Lower leg skin (tissue), 4 donors: ENCODE measurements at regions not wholly inside any gene's neighbourhood (a gene's known extent, or its start where the extent isn't known, plus 50 kb on each side); places are given as distances from the start of the nearest gene placed in this dataset.
A peak's percentile ranks its signal among the peaks of the same experiment; 100 is the strongest.

Source experiments
- DNase-seq, 2 donors: peaks; one replicate each; pipeline ENCODE4 v3.0.0-alpha.2; 2019; ENCODE audit warnings: low spot score in 2 of 2
- H3K4me3 ChIP-seq: fragments of 200-600 bp; sonication (generic); 2 replicates; pipeline ENCODE4 v1.5.1; 2017; ENCODE audit warnings: mild to moderate bottlenecking, low read depth; ENCODE audit not compliant: poor library complexity, severe bottlenecking
- CTCF ChIP-seq, 3 donors: fragments of 450-650 bp; IDR thresholded peaks; one replicate each; pipeline ENCODE4 v1.5.1; 2016; ENCODE audit warnings: antibody characterized with exemption in 3 of 3, mild to moderate bottlenecking in 3 of 3, moderate library complexity in 2 of 3
- POLR2A ChIP-seq, 2 donors: fragments of 450-650 bp; IDR thresholded peaks; one replicate each; pipeline ENCODE4 v1.6.1; 2016 to 2017; ENCODE audit warnings: antibody characterized with exemption in 2 of 2, mild to moderate bottlenecking in 1 of 2, moderate library complexity in 1 of 2
- WGBS, 2 donors: methylation state at CpG; one replicate each; pipeline ENCODE4 v1.1.5; 2018; 5-methylcytosine and 5-hydroxymethylcytosine counted together
- intact Hi-C: fragments of 100-400 bp; cut with DNase I; formaldehyde crosslinking; loops from one replicate; pipeline ENCODE4 v1.15.0; 2023; ENCODE audit warnings: low total_unique reads

- WGBS, 2 donors: 76 to 92% methylated on average over 1 of the region's 1 CpG
- intact Hi-C loops: no loop called here
- no peak for TF ChIP-seq POLR2A (IDR thresholded peaks at IDR 0.05)
- TF ChIP-seq CTCF (IDR thresholded peaks at IDR 0.05): no peak
Measured at GRCh38 chr15:79678032-79678701, 218.6 kb downstream of the MTHFS start.

GRCh38 chr15:79680720-79681119 lies 216.1 kb downstream of the MTHFS start:
- intact Hi-C loops: no loop called here
- WGBS, 2 donors: 47 to 56% methylated on average over 5 of the region's 5 CpGs
- TF ChIP-seq POLR2A (IDR thresholded peaks at IDR 0.05) (no peak), CTCF (IDR thresholded peaks at IDR 0.05) (no peak)
- no peak overlapping the region for H3K4me3 ChIP-seq
- DNase-seq: no peak

More at GRCh38 chr15:79678032-79678701, 218.6 kb downstream of the MTHFS start:
- DNase-seq: no peak
- no peak overlapping the region for H3K4me3 ChIP-seq

GRCh38 chr15:79682285-79682684 lies 214.5 kb downstream of the MTHFS start:
- DNase-seq: peak in 1 of 2 donors; percentile 30
- TF ChIP-seq CTCF (IDR thresholded peaks at IDR 0.05) (no peak), POLR2A (IDR thresholded peaks at IDR 0.05) (no peak)
- intact Hi-C loops: no loop called here
- 7% methylated on average over 3 of the region's 3 CpGs for WGBS, 2 donors
- H3K4me3 ChIP-seq: no peak overlapping the region

- intact Hi-C loops: no loop called here
- no peak overlapping the region for H3K4me3 ChIP-seq
- 58 to 59% methylated on average over 4 of the region's 4 CpGs for WGBS, 2 donors
- DNase-seq: no peak
- TF ChIP-seq POLR2A (IDR thresholded peaks at IDR 0.05) (no peak), CTCF (IDR thresholded peaks at IDR 0.05) (no peak)
Measured at GRCh38 chr15:79682851-79683288, 213.9 kb downstream of the MTHFS start.

- TF ChIP-seq CTCF (IDR thresholded peaks at IDR 0.05): no peak
- TF ChIP-seq POLR2A (IDR thresholded peaks at IDR 0.05): no peak
- 37 to 41% methylated on average over 1 of the region's 1 CpG for WGBS, 2 donors
- H3K4me3 ChIP-seq: no peak overlapping the region
- DNase-seq: no peak
- intact Hi-C loops: no loop called here
Measured at GRCh38 chr15:79689030-79689429, 207.8 kb downstream of the MTHFS start.
